ENCODE measurements at regions not wholly inside any gene's neighbourhood (a gene's known extent, or its start where the extent isn't known, plus 50 kb on each side); places are given as distances from the start of the nearest gene placed in this dataset.

GRCh38 chr11:8808226-8808585, 102.8 kb upstream of the AKIP1 start:
- no peak overlapping the region for H2AFZ ChIP-seq (ENCODE audit: low read length)
- no peak overlapping the region for H3K4me2 ChIP-seq (ENCODE audit: low read depth, low read length, poor library complexity, severe bottlenecking)
- TF ChIP-seq EZH2phosphoT487 (IDR thresholded peaks at IDR 0.05; ENCODE audit: borderline replicate concordance): no peak
- TF ChIP-seq CTCF (conservative IDR thresholded peaks at IDR 0.05; ENCODE audit: low read length): no peak

GRCh38 chr11:8809241-8809938, 101.6 kb upstream of the AKIP1 start:
- no peaks in the 10 kb centered on the region for H4K20me1 ChIP-seq (ENCODE audit: insufficient read depth, low read length, poor library complexity, severe bottlenecking)
- no peaks in the 10 kb centered on the region for H3K79me2 ChIP-seq (ENCODE audit: insufficient read depth, low read length)
- peak overlapping the region; percentile 65 for H2AFZ ChIP-seq (ENCODE audit: low read length)
- no peaks in the 10 kb centered on the region for H3K27me3 ChIP-seq (ENCODE audit: insufficient read depth, low read length, poor library complexity, severe bottlenecking)
- no peaks in the 10 kb centered on the region for H3K36me3 ChIP-seq (ENCODE audit: insufficient read depth, low read length)
- no peak overlapping the region for H3K4me2 ChIP-seq (ENCODE audit: low read depth, low read length, poor library complexity, severe bottlenecking)
- peaks cover 40% of the 10 kb centered on the region for H3K4me1 ChIP-seq (ENCODE audit: insufficient read depth, low read length, poor library complexity, severe bottlenecking)
- H3K9me3 ChIP-seq (ENCODE audit: insufficient read depth, low read depth, low read length): no peaks in the 10 kb centered on the region
- H3K4me3 ChIP-seq (ENCODE audit: low read length, poor library complexity, severe bottlenecking): no peak overlapping the region
- TF ChIP-seq EZH2phosphoT487 (IDR thresholded peaks at IDR 0.05; ENCODE audit: borderline replicate concordance) (no peak), CTCF (conservative IDR thresholded peaks at IDR 0.05; ENCODE audit: low read length) (no peak)
- peak overlapping the region; percentile 9 for H3K9ac ChIP-seq (ENCODE audit: low read depth, low read length, poor library complexity, severe bottlenecking)
- H3F3A ChIP-seq (ENCODE audit: low read depth): peaks cover 6% of the 10 kb centered on the region
- no peaks in the 10 kb centered on the region for H3K9me2 ChIP-seq (replicated peaks; ENCODE audit: low read depth, low read length)

More at GRCh38 chr11:8808226-8808585, 102.8 kb upstream of the AKIP1 start:
- Histone ChIP-seq H3K4me3 (ENCODE audit: low read length, poor library complexity, severe bottlenecking) (no peak overlapping the region), H3K9ac (ENCODE audit: low read depth, low read length, poor library complexity, severe bottlenecking) (no peak overlapping the region), H3K79me2 (ENCODE audit: insufficient read depth, low read length) (no peaks in the 10 kb centered on the region), H3F3A (ENCODE audit: low read depth) (no peaks in the 10 kb centered on the region), H3K9me2 (replicated peaks; ENCODE audit: low read depth, low read length) (no peaks in the 10 kb centered on the region), H3K9me3 (ENCODE audit: insufficient read depth, low read depth, low read length) (no peaks in the 10 kb centered on the region), H3K36me3 (ENCODE audit: insufficient read depth, low read length) (no peaks in the 10 kb centered on the region), H3K27me3 (ENCODE audit: insufficient read depth, low read length, poor library complexity, severe bottlenecking) (no peaks in the 10 kb centered on the region), H3K4me1 (ENCODE audit: insufficient read depth, low read length, poor library complexity, severe bottlenecking) (peaks cover 30% of the 10 kb centered on the region), H4K20me1 (ENCODE audit: insufficient read depth, low read length, poor library complexity, severe bottlenecking) (no peaks in the 10 kb centered on the region)

GRCh38 chr11:8809939-8810539, 101.0 kb upstream of the AKIP1 start:
- Histone ChIP-seq H3K9ac (ENCODE audit: low read depth, low read length, poor library complexity, severe bottlenecking) (peak overlapping the region; percentile 9), H3K4me2 (ENCODE audit: low read depth, low read length, poor library complexity, severe bottlenecking) (peak overlapping the region; percentile 18), H3K9me2 (replicated peaks; ENCODE audit: low read depth, low read length) (no peaks in the 10 kb centered on the region)

More at GRCh38 chr11:8809939-8810539, 101.0 kb upstream of the AKIP1 start:
- Histone ChIP-seq H3K79me2 (ENCODE audit: insufficient read depth, low read length) (no peaks in the 10 kb centered on the region), H4K20me1 (ENCODE audit: insufficient read depth, low read length, poor library complexity, severe bottlenecking) (no peaks in the 10 kb centered on the region), H3K4me1 (ENCODE audit: insufficient read depth, low read length, poor library complexity, severe bottlenecking) (peaks cover 47% of the 10 kb centered on the region), H3F3A (ENCODE audit: low read depth) (peaks cover 10% of the 10 kb centered on the region), H2AFZ (ENCODE audit: low read length) (peak overlapping the region; percentile 65), H3K9me3 (ENCODE audit: insufficient read depth, low read depth, low read length) (no peaks in the 10 kb centered on the region), H3K4me3 (ENCODE audit: low read length, poor library complexity, severe bottlenecking) (no peak overlapping the region), H3K36me3 (ENCODE audit: insufficient read depth, low read length) (no peaks in the 10 kb centered on the region), H3K27me3 (ENCODE audit: insufficient read depth, low read length, poor library complexity, severe bottlenecking) (no peaks in the 10 kb centered on the region)
- TF ChIP-seq EZH2phosphoT487 (IDR thresholded peaks at IDR 0.05; ENCODE audit: borderline replicate concordance) (no peak), CTCF (conservative IDR thresholded peaks at IDR 0.05; ENCODE audit: low read length) (no peak)
